ENCODE measurements at regions not wholly inside any gene's neighbourhood (a gene's known extent, or its start where the extent isn't known, plus 50 kb on each side); places are given as distances from the start of the nearest gene placed in this dataset.
"Not testable (repeated sequence)": the region's sequence is repeated elsewhere in the genome, so short reads cannot be mapped to it uniquely, and the experiment has no call there.

GRCh38 chr4:127463883-127464282 is 168.9 kb upstream of the INTU start:
- DNase-seq, result no peak

- DNase-seq, result no peak
Observed at GRCh38 chr4:127469542-127469941, 163.2 kb upstream of the INTU start.

- DNase-seq, result no peak
Observed at GRCh38 chr4:127469959-127470809, 162.6 kb upstream of the INTU start.

- DNase-seq, result not testable (repeated sequence)
Observed at GRCh38 chr4:127478271-127478670, 154.5 kb upstream of the INTU start.

- peak; percentile 12 for DNase-seq
Observed at GRCh38 chr4:127479031-127479622, 153.6 kb upstream of the INTU start.

- no peak for DNase-seq
Observed at GRCh38 chr4:127482049-127482448, 150.7 kb upstream of the INTU start.

- DNase-seq, result no peak
Observed at GRCh38 chr4:127484117-127484516, 148.6 kb upstream of the INTU start.

- DNase-seq, result no peak
Observed at GRCh38 chr4:127486248-127486647, 146.5 kb upstream of the INTU start.

GRCh38 chr4:127491571-127491970 is 141.2 kb upstream of the INTU start:
- no peak for DNase-seq

GRCh38 chr4:127496875-127497274 is 135.9 kb upstream of the INTU start:
- not testable (repeated sequence) for DNase-seq

- DNase-seq, result no peak
Observed at GRCh38 chr4:127498366-127498765, 134.4 kb upstream of the INTU start.

- no peak for DNase-seq
Observed at GRCh38 chr4:127500242-127500641, 132.5 kb upstream of the INTU start.

- no peak for DNase-seq
Observed at GRCh38 chr4:127501103-127501502, 131.7 kb upstream of the INTU start.

- no peak for DNase-seq
Observed at GRCh38 chr4:127503111-127503510, 129.6 kb upstream of the INTU start.

- DNase-seq, result peak; percentile 4
Observed at GRCh38 chr4:127505203-127505602, 127.6 kb upstream of the INTU start.

GRCh38 chr4:127506283-127506682 is 126.5 kb upstream of the INTU start:
- no peak for DNase-seq

GRCh38 chr4:127509155-127509554 is 123.6 kb upstream of the INTU start:
- no peak for DNase-seq

GRCh38 chr4:127512672-127513071 is 120.1 kb upstream of the INTU start:
- not testable (repeated sequence) for DNase-seq

GRCh38 chr4:127515259-127515658 is 117.5 kb upstream of the INTU start:
- not testable (repeated sequence) for DNase-seq

GRCh38 chr4:127518046-127518445 is 114.7 kb upstream of the INTU start:
- DNase-seq, result no peak

GRCh38 chr4:127521463-127521862 is 111.3 kb upstream of the INTU start:
- DNase-seq, result no peak

GRCh38 chr4:127523369-127523768 is 109.4 kb upstream of the INTU start:
- DNase-seq, result no peak

- DNase-seq, result no peak
Observed at GRCh38 chr4:127525608-127526007, 107.1 kb upstream of the INTU start.

- no peak for DNase-seq
Observed at GRCh38 chr4:127528302-127528701, 104.5 kb upstream of the INTU start.

- not testable (repeated sequence) for DNase-seq
Observed at GRCh38 chr4:127529879-127530278, 102.9 kb upstream of the INTU start.

Measured in NCI-H1694 treated with DMSO at 0.1 percent for 48 hours (cell line).